OCI-LY7 (cell line): ENCODE measurements at regions not wholly inside any gene's neighbourhood (a gene's known extent, or its start where the extent isn't known, plus 50 kb on each side); places are given as distances from the start of the nearest gene placed in this dataset.

Experiments used
- BruUV-seq: library from RNA; stranded (reverse); fragments of 400-500 nt; replicated peaks from 2 replicates; lab custom pipeline; 2021; lab: Mats Ljungman, UMichigan
- CTCF ChIA-PET: fragments of 300-600 bp; sonication (Branson Sonifier 250); formaldehyde crosslinking; loops from one replicate; lab custom pipeline; 2022; ENCODE audit warnings: antibody characterized with exemption; ENCODE audit not compliant: unreplicated experiment; lab: Charles Lee
- POLR2A ChIA-PET: fragments of 300-600 bp; sonication (Branson Sonifier 250); formaldehyde crosslinking; loops from one replicate; lab custom pipeline; 2022; ENCODE audit warnings: antibody characterized with exemption; lab: Charles Lee
- DNase-seq: peaks from one replicate; pipeline ENCODE4 v3.0.0-alpha.2; 2015; ENCODE audit warnings: low spot score
- H2AFZ ChIP-seq: fragments of 200-600 bp; sonication (generic), shearing (Covaris generic); 2 replicates; pipeline ENCODE4 v1.6.1; 2014; ENCODE audit warnings: mild to moderate bottlenecking, antibody characterized with exemption, low read length, moderate library complexity
- H3K27ac ChIP-seq: fragments of 200-600 bp; sonication (generic); 2 replicates; pipeline ENCODE4 v1.5.1; 2014; ENCODE audit warnings: mixed run types, low read depth, mild to moderate bottlenecking, moderate library complexity, low read length, inconsistent platforms; ENCODE audit not compliant: poor library complexity, severe bottlenecking
- H3K36me3 ChIP-seq: fragments of 200-600 bp; sonication (generic); 2 replicates; pipeline ENCODE4 v1.6.1; 2014; ENCODE audit warnings: mild to moderate bottlenecking, antibody characterized with exemption, low read length, moderate library complexity, mixed read lengths; ENCODE audit not compliant: insufficient read depth
- H3K4me1 ChIP-seq: fragments of 200-600 bp; sonication (generic); 2 replicates; pipeline ENCODE4 v1.5.1; 2014; ENCODE audit warnings: mild to moderate bottlenecking, low read length; ENCODE audit not compliant: insufficient read depth, poor library complexity, severe bottlenecking
- H3K4me2 ChIP-seq: fragments of 200-600 bp; sonication (generic); 2 replicates; pipeline ENCODE4 v1.6.1; 2014; ENCODE audit warnings: mild to moderate bottlenecking, low read length
- H3K4me3 ChIP-seq: fragments of 200-600 bp; sonication (generic); 2 replicates; pipeline ENCODE4 v1.5.1; 2014; ENCODE audit warnings: mild to moderate bottlenecking, low read depth, low read length; ENCODE audit not compliant: poor library complexity, severe bottlenecking
- H3K79me2 ChIP-seq: fragments of 200-600 bp; sonication (generic); 2 replicates; pipeline ENCODE4 v1.6.1; 2016; ENCODE audit warnings: low read depth, mild to moderate bottlenecking, low read length, moderate library complexity, mixed read lengths; ENCODE audit not compliant: insufficient read depth
- H3K9me2 ChIP-seq: fragments of 200-600 bp; sonication (generic); 2 replicates; pipeline ENCODE4 v1.6.1; 2016; ENCODE audit warnings: mild to moderate bottlenecking, low read length, mixed read lengths; ENCODE audit not compliant: insufficient read depth
- H3K9me3 ChIP-seq: fragments of 200-600 bp; sonication (generic); 2 replicates; pipeline ENCODE4 v1.6.1; 2014; ENCODE audit warnings: mild to moderate bottlenecking, mixed run types, low read length, mixed read lengths
- H4K20me1 ChIP-seq: fragments of 200-600 bp; sonication (generic); 2 replicates; pipeline ENCODE4 v1.6.1; 2014; ENCODE audit warnings: mild to moderate bottlenecking, antibody characterized with exemption, low read length, moderate library complexity, mixed read lengths; ENCODE audit not compliant: insufficient read depth
- EZH2phosphoT487 ChIP-seq: fragments of 200-600 bp; sonication (generic); IDR thresholded peaks from 2 replicates; pipeline ENCODE4 v1.6.1; 2018; ENCODE audit warnings: low read depth, borderline replicate concordance, mild to moderate bottlenecking, mixed run types, antibody characterized with exemption, low read length, moderate library complexity, mixed read lengths
- intact Hi-C: fragments of 100-400 bp; cut with micrococcal nuclease; formaldehyde crosslinking; loops from one replicate; pipeline ENCODE4 v1.10.0; 2022; ENCODE audit not compliant: unreplicated experiment
- TF ChIP-seq, protein P1 (sequence below): fragments of 200-600 bp; sonication (generic); conservative IDR thresholded peaks from 2 replicates; pipeline ENCODE4 v1.5.1; 2014; ENCODE audit warnings: mild to moderate bottlenecking, antibody characterized with exemption, low read length, moderate library complexity, mixed read lengths

DNA sequence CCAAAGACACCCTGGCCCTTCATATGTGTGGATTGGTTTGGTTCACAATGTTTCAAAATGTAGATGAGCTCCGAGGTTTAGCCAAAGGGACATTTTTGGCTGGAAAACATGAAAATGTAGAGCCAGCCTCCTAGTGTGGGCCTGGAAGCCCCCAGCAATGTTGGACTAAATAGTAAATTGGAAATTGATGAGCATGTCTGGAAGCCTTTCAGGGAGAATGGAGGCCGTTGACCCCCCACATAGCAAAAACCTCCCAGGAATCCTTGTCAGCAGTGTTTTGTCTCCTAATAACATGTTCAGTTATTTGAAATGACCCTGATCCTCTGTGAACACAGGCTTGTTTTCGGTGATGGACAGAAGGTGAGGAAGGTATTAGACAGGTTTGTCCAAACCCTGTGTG is 65.1 kb upstream of the TBX3 start:
- ChIA-PET POLR2A (no interaction called here), CTCF (no interaction called here)
- Histone ChIP-seq H3K79me2 (no peaks in the 10 kb centered on the region), H3K4me1 (no peaks in the 10 kb centered on the region), H3K27ac (no peak overlapping the region), H4K20me1 (no peaks in the 10 kb centered on the region), H2AFZ (no peak overlapping the region), H3K4me2 (no peak overlapping the region), H3K9me2 (no peaks in the 10 kb centered on the region), H3K9me3 (no peaks in the 10 kb centered on the region), H3K36me3 (no peaks in the 10 kb centered on the region), H3K4me3 (no peak overlapping the region)
- intact Hi-C loops = no loop called here
- no TSS peak for BruUV-seq
- DNase-seq = no peak
- TF ChIP-seq EZH2phosphoT487 = no peak
- TF ChIP-seq, protein P1, sequence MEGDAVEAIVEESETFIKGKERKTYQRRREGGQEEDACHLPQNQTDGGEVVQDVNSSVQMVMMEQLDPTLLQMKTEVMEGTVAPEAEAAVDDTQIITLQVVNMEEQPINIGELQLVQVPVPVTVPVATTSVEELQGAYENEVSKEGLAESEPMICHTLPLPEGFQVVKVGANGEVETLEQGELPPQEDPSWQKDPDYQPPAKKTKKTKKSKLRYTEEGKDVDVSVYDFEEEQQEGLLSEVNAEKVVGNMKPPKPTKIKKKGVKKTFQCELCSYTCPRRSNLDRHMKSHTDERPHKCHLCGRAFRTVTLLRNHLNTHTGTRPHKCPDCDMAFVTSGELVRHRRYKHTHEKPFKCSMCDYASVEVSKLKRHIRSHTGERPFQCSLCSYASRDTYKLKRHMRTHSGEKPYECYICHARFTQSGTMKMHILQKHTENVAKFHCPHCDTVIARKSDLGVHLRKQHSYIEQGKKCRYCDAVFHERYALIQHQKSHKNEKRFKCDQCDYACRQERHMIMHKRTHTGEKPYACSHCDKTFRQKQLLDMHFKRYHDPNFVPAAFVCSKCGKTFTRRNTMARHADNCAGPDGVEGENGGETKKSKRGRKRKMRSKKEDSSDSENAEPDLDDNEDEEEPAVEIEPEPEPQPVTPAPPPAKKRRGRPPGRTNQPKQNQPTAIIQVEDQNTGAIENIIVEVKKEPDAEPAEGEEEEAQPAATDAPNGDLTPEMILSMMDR = no peak

DNA sequence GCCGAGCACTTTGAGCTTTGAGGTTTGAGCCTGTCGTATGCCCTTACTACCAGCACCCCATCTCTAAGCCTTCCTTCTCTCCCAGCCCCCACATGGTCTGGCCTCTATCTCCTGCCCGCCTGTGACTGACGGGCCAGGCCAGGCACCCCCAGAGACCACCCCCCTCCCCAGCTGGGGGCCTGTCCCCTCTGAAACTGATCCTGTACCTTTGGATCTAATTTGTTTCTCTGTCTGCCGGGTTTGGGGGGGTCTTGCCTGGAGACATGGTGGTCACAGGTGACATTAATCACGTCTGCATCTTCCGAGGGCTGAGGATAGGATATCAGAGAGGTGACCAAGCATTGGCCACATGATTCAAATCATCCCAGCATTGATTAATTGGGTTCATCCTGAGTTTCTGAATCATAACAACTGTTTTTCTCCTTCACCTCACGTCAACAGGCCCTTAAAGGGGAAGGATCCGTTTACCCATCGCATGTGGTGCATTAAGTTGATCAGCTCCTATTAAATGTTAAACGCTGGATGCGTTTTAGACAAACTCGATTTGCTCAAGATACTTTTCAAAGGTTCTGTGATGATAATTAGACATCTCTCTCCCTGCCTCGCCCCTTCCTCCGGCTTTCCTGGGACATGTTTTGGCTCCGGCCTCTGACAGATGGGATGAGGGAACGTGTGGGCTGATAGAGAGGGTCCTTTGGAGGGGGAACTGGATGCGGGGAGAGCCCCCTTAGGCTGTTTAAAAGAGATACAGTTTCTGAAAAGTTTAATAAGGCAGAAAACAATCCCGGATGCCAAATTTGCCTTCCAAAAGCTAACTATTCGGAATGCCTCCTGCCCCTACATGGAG is 63.3 kb upstream of the TBX3 start:
- no peaks in the 10 kb centered on the region for H4K20me1 ChIP-seq
- no peak overlapping the region for H3K27ac ChIP-seq
- no peaks in the 10 kb centered on the region for H3K79me2 ChIP-seq
- no TSS peak for BruUV-seq
- TF ChIP-seq EZH2phosphoT487 = no peak
- TF ChIP-seq, protein P1 = no peak
- H3K4me3 ChIP-seq = no peak overlapping the region
- no peak for DNase-seq
- no peak overlapping the region for H2AFZ ChIP-seq
- no peaks in the 10 kb centered on the region for H3K36me3 ChIP-seq
- no peaks in the 10 kb centered on the region for H3K9me3 ChIP-seq
- H3K4me1 ChIP-seq = no peaks in the 10 kb centered on the region
- CTCF ChIA-PET = no interaction called here
- no peaks in the 10 kb centered on the region for H3K9me2 ChIP-seq
- H3K4me2 ChIP-seq = no peak overlapping the region
- intact Hi-C loops = no loop called here
- POLR2A ChIA-PET = interaction anchor here (0.7 kb wide), 1 partner anchor 1492 kb away, joined by 4 read pairs; no protein-coding TSS in a partner anchor
